GM18867 (cell line): ENCODE measurements at regions not wholly inside any gene's neighbourhood (a gene's known extent, or its start where the extent isn't known, plus 50 kb on each side); places are given as distances from the start of the nearest gene placed in this dataset.
"Not testable (repeated sequence)": the region's sequence is repeated elsewhere in the genome, so short reads cannot be mapped to it uniquely, and the experiment has no call there.

Experiments used
- ATAC-seq: cut with Tn5 transposase; IDR thresholded peaks from one replicate; pipeline ENCODE4 v1.9.1; 2021; ENCODE audit warnings: mild to moderate bottlenecking, moderate library complexity; ENCODE audit not compliant: unreplicated experiment

- ATAC-seq = no peak
These were observed 50.1 kb downstream of the GCNT4 start for GRCh38 chr5:75002271-75002670.

DNA sequence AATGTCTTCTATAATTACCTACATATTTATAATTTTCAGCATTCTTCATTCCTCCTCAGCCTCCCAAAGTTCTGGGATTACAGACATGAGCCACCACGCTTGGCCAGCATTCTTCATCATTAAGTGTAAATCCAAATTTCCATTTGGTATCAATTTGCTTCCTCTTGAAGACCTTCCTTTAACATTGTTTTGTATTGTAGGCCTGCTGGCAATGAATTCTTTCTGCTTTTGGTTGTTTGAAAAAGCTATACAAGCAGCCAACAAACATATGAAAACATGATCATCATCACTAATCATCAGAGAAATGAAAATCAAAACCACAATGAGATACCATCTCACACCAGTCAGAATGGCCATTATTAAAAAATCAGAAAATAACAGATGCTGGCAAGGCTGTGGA lies 56.4 kb downstream of the GCNT4 start:
- ATAC-seq = no peak

GRCh38 chr5:74994826-74995225 lies 57.5 kb downstream of the GCNT4 start:
- no peak for ATAC-seq

GRCh38 chr5:74993743-74994142 lies 58.6 kb downstream of the GCNT4 start:
- peak; percentile 91 for ATAC-seq

DNA sequence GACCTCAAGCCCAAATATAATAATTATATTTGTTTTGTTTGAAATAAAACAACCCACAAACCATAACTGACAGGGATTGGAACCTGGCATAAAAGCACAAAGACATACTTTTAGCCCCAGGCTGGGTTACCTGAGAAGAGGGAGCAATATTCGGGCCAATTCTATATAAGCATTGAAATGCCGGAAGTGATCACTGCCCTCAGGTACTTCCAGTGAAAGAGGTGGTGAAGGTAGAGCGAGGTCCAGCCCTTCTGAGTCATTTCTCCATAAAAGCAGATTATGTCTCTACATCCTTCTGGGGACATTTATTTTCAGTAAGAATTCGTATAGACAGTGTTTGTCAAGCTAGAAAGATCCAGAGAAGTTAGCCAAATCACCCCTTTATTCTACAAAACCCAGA lies 59.6 kb downstream of the GCNT4 start:
- ATAC-seq = no peak

GRCh38 chr5:74991522-74991921 lies 60.8 kb downstream of the GCNT4 start:
- no peak for ATAC-seq

- no peak for ATAC-seq
These were observed 62.2 kb downstream of the GCNT4 start for GRCh38 chr5:74990194-74990593.

DNA sequence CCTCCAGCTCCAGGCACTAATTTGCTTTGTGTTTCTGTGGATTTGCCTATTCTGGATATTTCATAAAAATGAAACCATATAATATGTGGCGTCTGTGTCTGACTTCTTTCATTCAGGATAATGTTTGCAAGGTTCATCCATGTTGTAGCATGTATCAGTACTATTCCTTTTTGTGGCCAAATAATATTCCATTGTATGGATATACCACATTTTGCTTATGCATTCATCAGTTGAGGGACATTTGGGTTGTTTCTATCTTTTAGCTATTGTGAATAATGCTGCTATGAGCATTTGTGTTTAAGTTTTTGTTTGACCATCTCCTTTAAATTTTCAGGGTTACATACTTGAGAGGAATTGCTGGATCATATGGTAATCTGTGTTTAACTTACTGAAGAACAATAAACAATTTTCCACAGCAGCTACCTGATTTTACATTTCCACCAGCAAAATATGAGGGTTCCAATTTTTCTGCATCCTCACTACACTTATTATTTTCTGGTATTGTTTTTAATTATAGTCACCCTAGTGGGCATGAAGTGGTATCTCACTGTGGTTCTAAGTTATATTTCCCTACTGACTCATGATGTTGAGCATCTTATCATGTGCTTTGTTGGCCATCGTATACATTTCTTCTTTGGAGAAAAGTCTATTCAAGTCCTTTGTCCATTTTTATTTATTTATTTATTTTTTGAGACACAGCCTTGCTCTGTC lies 63.9 kb downstream of the GCNT4 start:
- ATAC-seq = no peak

GRCh38 chr5:74978345-74978744 lies 74.0 kb downstream of the GCNT4 start:
- peak; percentile 82 for ATAC-seq

GRCh38 chr5:74977471-74977870 lies 74.9 kb downstream of the GCNT4 start:
- no peak for ATAC-seq

GRCh38 chr5:74976651-74977050 lies 75.7 kb downstream of the GCNT4 start:
- no peak for ATAC-seq

DNA sequence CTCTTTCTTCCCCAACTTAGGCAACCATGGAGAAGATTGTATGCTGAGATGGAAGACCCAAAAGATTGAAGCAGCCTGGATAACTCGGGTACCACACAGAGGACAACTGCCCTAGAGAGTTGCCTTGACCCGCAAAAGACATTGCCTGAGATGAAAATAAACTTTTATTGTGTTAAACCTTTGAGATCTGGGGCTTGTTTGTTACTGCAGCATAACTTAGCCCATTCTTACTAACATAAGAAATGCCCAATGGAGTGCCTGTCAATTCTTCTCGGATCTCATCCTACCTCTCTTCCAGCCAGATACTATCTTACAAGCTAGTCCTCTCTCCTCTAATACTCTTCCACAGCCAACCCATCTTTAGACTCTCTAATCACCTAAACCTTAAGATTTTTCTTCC lies 76.8 kb downstream of the GCNT4 start:
- ATAC-seq = no peak

GRCh38 chr5:74974451-74975091 lies 77.8 kb downstream of the GCNT4 start:
- ATAC-seq = no peak

- no peak for ATAC-seq
These were observed 78.7 kb downstream of the GCNT4 start for GRCh38 chr5:74973694-74974093.

DNA sequence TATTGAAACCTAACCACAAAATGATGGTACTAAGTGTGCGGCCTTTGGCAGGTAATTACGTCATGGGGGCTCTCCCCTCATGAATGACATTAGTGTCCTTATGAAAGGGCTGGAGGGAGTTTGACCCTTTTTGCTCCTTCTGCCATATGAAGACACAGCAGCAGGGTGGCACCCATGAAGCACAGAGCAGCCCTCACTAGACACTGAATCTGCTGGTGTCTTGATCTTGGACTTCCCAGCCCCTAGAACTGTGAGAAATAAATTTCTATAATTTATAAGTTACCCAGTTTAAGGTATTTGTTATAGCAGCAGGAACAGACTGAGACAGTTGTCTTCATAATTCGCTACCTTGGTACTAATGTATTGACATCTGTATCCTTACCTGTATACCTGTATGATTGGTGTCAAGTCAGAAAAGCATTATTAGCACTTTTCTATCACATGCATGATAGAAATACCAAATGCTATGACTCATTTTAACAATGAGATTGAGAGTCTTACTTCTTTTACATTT lies 80.4 kb downstream of the GCNT4 start:
- ATAC-seq = no peak

GRCh38 chr5:74970891-74971290 lies 81.5 kb downstream of the GCNT4 start:
- ATAC-seq = not testable (repeated sequence)

DNA sequence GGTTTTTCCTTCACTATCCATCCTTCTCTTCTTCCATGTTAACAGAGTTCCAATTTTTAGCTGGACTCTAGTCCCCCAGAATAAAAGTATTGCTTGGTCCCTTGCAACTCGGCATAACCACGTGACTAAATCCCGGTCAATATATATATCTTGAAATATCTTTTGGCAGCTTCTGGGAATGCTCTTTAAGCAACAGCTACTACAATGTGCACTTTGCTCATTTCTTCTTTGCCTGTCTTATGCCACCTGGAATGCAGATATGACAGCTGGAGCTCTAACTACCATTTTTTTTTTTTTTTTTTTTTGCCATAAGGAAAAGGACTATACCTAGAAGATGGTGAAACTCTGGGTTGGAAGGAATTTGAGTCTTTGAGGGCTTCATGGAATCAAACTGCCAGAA lies 82.6 kb downstream of the GCNT4 start:
- no peak for ATAC-seq

DNA sequence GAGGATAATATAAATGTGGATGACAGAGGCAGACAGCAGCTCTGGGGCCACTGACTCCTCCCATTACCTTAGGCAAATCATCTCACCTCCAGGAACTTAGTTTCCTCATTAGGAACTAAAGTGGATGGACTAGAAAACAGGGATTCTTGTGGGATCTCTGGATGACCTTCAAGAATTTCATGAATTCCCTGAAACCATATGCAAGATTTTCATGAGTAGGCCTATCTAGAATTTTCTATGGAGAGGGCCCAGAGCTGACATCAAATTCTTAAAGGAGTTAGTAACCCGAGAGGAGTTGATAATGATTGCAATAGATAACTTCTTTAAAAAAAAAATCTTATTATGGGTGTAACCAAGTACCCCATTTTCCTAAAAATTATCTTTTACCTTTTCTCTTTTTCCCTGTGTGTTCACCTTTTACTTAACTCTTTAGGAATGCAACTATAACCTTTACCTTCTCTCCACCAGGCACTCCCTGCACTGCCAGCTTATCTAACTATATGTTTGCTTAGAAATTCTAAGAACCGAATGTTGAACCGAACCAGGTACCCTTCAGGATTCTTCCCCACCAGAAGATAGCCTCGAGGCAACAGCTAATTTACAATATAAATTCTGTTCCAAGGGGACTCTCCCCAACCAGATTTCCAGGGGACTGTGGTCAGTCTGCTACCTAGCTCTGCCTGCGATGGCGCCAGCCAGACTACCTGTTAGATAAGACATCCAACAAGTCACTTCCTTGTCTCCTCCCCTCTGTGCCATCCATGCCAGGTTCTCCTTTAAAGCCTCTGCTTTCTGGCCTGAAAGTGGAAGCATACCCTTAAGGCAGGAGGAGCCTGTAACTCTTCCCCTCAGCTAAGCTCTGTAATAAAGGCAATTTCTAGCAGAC lies 86.0 kb downstream of the GCNT4 start:
- ATAC-seq = no peak

DNA sequence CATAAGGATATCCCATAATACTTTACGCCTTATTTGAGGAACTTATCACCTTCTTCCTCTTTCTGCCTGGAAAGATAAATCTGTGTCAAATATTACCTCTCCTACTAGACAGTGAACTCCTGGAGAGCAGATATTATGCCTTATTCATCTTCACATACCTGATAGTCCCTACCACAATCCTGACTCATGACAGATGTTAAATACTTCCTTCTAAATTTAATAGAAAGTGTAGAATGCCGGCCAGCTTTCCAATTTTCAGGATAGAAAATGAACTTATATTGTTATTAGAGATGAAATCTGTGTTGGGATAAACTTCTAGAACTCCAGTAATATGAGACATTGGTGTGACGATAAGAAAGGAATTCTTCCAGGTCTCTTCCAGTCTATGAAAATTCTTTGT lies 89.0 kb downstream of the GCNT4 start:
- no peak for ATAC-seq

- ATAC-seq = no peak
These were observed 91.7 kb upstream of the FAM169A start for GRCh38 chr5:74957906-74958305.

- no peak for ATAC-seq
These were observed 91.0 kb upstream of the FAM169A start for GRCh38 chr5:74957029-74957784.
